Left renal cortex interstitium (tissue), 4 donors: ENCODE measurements at regions not wholly inside any gene's neighbourhood (a gene's known extent, or its start where the extent isn't known, plus 50 kb on each side); places are given as distances from the start of the nearest gene placed in this dataset.
A peak's percentile ranks its signal among the peaks of the same experiment; 100 is the strongest.

Experiments used
- DNase-seq, 4 donors: peaks; one replicate each; pipeline ENCODE4 v3.0.0-alpha.2; 2013; ENCODE audit warnings: low read depth in 4 of 4, low spot score in 2 of 4, missing footprints in 1 of 4

DNA sequence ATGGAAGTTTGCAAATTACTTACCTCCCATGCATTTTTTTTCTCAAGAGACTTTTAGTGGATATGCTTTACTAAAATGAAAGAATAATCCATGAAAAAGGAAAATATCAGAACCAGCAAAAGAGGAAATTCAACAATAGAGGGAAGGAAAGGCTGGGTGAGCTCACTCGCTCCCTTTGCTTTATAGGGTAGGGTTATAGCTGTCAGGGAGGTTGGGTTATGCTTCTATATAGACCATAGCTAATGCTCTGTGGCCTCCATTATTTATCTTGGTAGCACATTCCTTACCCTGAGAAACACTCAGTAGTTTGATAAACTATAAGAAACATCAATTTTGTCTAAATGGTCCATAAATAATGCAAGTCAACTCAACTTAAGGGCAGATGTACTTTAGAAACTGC lies 215.9 kb upstream of the FAR2 start:
- DNase-seq, result no peak

DNA sequence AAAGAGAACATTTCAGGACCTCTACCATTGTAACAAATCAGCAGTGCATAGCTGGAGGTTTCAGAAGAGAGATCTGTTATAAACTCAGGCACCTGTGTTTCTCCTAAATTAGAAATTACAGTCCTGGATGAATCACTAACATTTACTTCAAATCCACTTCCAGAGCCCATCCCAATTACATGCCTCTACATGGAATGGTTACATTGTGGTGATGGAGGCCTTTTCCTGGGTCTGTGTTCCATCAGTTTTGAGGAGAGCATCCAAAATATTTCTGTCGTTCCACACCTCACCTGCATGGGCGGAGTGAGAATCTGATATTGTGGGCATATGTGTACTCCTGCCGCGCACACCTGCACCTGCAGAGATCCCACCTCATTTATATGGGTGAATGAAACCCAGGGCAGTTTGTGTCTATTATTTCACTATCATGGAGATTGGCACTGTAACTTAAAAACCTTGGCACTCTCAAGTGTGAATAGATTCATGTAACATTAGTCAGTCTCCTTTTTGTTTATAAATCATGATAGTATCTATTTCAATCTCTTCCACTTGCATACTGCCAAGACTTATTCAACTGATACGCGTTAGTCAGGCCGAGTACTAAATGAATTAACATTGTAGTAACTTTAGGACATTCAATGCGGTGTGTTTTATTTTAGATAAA lies 215.1 kb upstream of the FAR2 start:
- no peak for DNase-seq

DNA sequence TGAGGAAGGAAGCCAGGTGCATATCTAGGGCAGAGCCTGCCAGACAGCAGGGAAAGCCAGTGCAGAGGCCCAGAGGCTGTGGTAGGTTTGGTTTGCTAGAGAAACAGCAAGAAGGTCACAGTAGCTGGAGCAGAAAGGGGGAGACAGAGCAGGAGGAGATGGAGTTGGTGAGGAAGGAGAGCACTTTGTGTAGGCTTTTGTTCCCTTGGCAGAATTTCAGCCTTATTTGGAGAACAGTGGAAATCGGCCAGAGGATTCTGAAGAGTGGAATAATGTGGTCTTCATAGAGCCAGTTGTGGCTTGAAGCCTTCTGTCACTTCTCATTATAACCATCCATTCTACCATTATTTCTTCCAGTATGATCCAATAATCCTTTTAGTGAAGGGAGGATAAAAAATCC lies 212.9 kb upstream of the FAR2 start:
- DNase-seq, result no peak

DNA sequence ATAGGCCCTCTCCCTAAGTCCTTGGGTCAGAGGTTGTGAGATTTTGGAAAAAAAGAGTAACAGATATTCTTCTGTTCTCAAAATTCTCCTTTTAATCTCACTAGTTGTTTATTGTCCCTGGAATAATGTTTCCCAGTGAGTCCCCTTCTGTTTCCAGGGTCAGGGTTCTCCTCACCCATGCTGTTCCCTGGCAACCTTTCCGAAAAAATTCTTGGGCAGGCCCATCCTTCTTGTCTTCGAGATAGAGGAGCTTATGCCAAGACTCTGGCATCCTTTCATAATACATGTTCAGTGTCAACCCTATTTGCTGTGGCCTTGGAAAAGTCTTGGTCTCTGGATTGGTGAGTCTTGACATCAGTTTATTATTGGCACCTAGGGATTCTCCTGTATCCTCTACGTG lies 212.4 kb upstream of the FAR2 start:
- DNase-seq, result no peak

DNA sequence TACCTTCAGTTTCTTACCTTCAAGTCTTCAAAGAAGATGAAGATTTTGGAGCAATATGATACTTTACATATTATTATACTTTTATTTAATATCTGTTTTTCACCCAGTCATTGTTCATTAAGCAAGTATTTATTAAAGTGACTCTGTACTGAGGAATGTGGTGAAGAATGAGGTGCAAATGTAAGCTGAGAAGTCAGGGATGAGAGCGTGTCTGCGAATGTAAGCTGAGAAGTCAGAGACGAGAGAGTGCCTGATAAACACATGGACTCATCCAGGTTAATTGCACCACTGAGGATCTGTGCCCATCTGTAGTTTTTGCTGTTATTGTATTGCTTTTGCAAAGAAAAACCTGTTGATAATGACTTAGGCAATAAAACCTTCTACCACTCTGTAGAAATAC lies 211.9 kb upstream of the FAR2 start:
- no peak for DNase-seq

DNA sequence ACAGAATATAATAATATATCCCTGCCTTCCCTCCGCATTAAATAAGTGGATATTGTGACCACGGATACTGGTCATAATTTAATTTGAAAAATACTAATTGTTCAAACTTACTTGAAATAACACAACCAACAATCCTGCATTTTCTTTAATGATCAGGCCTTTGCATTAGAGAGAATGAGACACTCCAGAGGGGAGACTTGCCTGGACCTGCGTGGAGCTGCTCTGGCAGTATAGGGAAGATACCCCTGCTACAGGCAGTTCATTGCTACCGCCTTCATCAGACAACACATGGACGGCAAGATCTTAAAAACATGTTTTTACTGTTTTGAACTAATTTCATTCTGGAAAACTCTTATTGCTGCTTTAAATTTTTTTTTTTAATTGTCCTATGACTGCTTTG lies 211.0 kb upstream of the FAR2 start:
- DNase-seq, result no peak

DNA sequence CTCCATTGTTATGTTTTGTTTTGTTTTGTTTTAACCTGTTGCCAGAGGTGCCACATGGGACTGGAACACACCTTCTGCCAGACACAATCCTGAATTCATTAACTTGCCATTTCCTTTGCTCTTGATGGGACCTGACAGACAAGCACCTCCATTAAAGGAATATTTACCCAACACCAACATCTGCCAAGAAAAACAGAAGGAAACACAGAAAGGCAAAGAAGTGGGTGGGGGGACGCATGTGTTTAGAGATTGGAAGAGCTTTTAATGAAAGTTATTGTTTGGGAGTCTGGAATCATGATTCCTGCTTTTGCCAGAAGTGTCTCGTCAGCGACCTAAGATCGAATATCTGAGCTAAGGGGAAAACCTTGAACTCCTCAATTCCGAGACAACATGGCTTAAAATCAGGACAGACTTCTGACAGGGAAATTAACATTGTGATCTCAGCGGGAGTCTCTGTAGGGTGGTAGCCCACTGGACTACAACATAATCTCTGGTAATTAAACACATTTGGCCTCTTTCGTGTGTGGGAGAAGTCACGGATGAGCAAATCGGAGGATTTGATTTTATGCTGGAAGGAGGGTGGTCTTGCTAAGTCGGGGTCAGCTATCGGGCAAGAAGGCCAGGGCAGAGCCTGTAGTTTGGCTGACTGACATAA lies 210.4 kb upstream of the FAR2 start:
- no peak for DNase-seq

DNA sequence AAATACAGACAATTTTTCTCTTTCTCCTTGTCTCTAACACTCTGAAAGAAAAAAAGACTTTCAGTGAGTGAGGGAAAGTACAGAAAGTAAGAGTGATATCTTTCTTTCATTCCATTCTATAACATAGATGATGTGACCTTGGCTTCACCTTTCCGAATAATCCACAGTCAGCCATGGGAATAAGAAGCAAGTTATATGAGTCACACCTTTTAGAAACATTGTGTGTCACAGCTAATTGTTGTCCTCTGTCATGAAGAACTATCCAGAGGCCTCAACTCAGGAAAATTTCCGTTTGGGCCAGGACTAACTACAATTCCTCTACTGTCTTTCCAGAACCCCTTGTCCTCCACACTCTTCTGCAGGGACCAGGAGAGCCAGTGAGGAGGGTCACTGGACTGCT lies 209.7 kb upstream of the FAR2 start:
- DNase-seq, result no peak

DNA sequence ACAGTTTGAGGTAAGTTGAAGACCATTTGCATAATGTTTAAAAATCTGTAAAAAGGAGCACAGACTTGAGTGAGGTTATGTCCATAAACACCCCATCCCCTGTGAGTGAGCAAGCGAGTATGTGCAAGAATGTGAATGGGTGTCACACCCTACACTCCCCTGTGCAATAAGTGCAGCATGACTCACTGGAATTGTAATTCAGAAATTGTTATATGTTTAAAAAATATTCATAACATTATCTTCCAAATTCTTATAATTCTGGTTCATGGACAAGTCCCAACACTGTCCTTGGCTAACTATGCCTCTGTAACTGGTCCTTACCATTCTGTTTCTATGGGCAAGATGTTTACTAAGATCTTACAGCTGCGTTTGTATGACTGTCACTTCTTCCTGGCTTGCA lies 207.8 kb upstream of the FAR2 start:
- no peak for DNase-seq

DNA sequence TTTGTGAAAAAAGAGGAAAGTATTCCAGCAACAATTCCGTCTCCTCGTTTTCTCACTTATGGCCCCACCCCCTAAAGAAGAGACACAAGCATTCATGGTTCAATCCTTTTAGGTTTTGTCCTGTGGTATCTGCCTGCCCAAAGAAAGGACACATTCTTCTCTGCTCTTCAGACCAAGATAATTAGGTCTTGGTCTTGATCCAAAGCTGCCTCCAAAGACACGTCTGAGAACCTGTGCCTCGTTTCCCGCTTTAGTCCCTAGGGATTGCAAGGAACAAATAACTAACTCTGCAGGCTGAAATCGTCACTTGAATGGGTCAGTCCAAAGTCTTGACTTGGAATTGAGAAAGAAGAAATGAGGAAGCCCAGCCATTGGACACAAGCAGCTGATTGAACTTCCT lies 202.7 kb upstream of the FAR2 start:
- DNase-seq, result no peak

DNA sequence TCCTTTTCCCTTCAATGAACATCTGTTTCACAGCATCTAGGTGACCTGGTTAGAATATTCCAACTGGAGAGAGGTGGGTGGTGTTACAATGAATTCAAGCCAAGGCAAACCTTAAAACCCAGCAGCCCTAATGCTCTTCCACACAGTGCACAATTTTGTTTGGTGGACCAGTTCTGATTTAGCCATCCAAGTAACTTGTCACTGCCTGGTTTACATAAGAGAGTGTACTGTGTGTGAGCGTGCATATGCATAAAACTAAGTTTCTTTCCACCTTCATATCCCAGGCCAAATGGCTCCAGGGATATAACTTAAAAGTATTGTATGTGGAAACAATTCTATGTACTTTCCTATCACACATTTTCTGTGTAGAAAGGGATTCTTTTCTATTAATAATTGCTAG lies 200.4 kb upstream of the FAR2 start:
- no peak for DNase-seq

DNA sequence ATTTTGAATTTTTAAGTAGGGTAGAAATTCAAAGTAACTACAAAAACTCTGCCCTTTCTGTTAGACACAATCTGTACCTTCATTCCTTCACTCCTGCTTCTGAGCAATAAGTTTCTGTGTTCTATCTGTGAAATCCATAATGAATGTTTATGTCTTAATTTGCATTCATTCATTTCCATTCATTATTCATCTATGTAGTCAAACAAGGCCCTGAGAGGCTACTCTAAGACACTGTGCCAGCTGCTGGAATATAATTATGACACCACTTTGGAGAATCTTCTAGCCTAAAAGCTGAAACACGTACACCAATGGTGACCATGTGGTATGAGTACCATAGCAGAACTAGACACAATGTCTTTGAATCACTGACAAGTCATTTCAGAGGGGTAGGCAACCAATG lies 199.9 kb upstream of the FAR2 start:
- DNase-seq, result no peak

DNA sequence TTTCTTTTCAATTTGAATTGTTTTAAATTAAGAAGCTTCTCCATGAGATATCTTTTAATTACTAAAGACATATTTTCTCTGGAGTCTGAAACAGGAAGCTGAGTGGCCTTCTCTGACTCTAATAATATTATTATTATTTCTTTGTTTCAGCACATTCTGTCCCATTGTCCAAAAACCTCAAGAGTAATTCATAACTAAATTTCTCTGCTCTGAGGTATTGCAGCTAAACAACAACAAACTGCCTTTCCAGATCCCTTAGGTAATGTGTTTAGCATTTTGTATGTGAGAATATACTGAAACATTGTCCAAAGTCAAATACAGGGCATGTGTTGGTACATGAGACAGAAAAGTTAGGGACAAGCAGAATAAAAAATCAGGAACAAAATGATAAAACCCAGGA lies 199.0 kb upstream of the FAR2 start:
- no peak for DNase-seq

DNA sequence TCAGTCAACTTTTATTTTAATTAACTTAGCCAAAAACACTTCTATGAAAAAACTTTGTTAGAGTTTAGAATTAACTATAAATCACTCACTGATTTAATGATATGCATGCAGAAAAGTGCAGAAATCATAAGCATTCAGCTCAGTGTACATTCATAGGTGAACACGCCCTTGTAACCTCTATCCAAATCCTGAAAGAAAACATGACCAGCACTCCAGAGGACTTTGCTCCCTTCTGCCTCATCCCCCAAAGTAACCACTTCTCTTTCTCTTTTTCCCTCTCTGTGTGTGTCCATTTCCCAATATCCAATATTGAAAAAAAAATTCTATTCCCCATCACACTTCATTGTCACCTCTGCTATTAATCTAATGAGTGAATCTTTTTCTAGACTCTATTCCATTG lies 197.1 kb upstream of the FAR2 start:
- no peak for DNase-seq

DNA sequence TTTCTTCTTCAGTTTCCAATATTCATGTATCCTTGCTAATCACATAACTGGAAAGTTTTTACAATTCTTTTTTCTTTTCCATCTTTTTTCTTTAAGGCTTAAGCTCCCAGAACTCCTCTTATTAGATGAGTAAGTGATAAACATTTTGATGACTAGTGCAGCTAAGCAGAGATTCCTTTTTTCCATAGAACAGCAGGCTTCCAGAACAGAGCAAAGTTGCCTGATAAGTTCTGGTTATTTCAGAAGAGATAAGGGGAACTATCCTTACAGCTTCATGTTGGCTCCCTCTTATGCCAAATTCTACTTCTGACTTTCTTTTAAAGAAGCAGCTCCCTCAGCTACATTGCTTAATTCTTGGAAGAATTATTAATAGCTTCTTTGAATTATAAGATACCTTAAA lies 194.7 kb upstream of the FAR2 start:
- DNase-seq, result no peak

DNA sequence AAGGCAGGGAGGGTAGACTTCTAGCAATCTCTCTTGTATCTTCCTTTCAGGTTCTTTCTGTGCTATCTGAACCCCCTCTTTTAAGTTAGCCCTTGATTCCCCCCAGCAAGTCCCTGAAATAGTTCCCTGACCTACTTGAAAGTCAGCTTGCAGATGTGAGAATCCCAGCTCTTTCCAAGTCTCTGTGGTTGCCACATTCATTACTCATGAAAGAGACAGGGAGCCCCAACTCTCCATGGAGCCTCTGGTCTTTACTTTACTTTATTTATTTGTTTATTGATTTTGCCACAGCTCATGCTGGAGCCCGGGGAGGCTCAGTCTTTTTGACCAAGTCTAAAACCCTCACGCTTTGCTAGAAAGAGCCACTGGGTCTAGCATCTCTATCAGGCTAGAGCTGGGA lies 193.6 kb upstream of the FAR2 start:
- no peak for DNase-seq

DNA sequence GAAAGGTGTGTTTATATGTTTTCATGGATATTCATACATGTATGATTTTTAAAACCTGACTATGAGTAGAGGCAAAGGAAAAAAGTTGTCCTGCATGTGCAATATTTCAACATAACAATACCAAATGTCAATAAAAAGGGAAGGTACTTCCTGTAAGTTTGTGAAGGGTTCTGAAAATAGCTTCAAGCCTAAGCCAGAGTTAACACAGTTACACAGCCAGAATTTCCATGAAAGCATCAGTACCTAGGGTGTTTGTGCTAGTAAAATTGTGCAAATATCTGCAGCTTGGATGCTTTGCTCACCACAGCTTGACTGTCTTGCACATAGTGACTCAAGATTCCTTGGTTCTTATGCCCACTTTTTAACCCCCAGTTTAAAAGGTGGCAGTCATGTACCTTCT lies 193.1 kb upstream of the FAR2 start:
- DNase-seq, result no peak

DNA sequence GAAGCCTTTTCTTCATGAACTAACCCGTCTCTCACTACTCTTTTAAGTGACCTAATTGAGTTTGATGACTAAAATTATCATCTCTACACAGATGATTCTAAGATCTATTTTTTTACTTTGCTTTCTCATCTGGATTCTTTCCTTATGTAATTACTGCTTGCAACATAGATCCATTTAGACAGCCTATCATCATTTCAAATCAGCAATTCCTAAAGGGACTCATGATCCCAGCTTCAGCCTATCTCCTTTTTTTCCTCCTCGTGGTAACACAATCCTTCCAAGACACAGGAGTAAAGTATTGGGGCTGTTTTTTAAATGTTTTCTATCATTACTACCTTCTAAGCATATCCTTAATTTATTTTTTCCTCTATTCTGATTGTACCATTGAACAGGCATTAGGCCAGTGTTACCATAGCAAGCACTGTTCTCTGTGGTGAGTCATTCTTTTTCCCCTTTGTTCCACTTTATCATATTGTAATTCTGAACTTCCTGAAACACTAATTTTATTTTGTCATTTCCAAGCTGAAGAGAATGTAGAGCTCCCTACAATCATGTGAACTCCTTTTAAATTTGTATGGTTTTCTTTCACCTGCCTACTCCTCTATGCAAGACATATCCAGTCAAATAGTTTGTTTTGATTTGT lies 190.4 kb upstream of the FAR2 start:
- DNase-seq, result no peak

DNA sequence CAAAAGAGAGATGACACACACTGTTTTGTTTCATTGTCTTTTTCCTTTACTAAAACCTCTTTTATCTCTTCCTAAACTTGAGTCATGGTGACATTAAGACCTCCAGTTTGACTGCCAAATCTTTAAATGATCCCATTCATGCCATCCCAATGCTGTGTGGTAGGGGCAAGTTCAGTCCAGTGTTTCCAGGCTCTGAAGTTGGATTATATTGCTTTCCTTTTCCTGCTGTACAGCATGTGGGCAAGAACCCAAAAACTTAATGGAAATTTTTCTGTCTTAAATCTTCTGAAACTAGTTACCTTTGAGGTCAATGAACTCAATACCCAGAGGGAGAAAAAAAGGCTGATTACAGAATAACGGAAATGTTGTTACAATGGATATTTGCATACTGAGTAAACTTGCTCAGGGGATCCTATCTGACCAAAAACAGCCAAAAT lies 187.1 kb upstream of the FAR2 start:
- DNase-seq, result no peak

DNA sequence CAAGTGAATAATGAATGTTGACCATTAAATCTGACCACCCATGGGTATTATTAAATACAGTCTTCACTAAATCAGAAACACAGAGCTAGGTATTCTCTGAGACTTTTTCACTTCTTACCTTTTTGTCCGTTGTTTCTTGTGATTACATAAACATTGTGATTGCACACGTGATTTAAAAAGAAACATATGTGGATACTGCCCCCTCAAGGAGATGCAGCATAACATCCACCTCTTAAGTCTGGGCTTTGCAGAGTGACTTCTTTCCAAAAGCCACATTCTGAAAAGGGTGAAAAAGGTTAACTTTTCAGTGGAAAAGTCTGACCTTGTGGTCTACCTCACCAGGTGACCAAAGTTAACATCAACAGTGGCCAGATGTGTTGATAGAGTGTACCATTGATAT lies 185.5 kb upstream of the FAR2 start:
- no peak for DNase-seq

DNA sequence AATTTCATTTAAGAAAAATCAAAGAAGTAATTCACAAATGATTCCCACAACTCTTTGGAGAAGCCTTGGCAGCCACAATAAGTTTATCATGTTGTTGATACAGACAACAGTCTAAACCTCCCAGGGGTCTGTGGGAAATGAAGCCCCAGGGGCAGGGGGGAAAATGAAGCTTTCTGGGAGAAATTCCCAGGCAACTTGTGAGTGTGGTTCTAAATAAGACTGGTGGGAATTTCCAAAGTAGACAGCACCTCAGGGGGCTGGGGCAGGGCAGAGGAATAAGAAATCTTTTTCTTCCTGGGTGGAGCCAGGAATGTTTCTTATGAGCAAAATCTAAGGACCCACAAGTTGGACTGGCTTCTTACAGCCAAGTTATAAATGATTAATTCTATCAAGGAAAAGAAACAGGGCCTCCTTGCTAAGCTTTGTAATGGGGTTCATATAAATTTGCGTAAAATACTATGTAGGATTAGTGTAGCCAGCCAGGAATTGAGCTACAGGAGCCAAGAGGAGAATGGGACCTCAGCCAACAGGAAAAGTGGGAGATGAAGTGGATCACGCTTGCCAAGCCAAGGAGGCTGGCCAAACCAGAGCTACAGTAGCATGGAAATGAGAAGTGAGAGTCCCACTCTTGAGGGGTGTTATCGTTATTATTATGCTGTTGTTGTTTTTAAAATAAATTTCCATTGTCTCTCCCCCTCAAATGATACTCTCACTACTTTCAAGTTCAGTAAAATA lies 182.9 kb upstream of the FAR2 start:
- peak in 1 of 4 donors; percentile 15 for DNase-seq

DNA sequence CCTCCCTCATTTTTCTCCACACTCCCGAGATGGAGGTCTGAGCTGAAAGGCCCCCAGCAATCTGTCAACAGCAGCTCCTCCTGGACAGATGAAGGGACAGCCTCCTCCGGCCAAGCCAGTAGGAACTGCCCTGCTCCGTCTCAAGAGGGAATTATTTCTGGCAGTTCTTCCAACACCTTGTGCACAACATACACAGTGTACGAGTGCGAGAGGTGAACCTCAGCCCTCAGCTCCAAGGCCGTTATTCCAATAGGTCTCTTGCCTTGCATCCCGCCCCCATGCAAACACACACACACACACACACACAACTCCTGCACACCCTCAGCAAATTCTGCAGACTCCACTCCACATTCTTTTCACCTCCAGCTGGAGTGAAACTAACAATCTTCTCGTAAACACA lies 181.7 kb upstream of the FAR2 start:
- DNase-seq, result no peak
